NCI-H345 (cell line): ENCODE measurements at regions not wholly inside any gene's neighbourhood (a gene's known extent, or its start where the extent isn't known, plus 50 kb on each side); places are given as distances from the start of the nearest gene placed in this dataset.
A peak's percentile ranks its signal among the peaks of the same experiment; 100 is the strongest.
"Not testable (repeated sequence)": the region's sequence is repeated elsewhere in the genome, so short reads cannot be mapped to it uniquely, and the experiment has no call there.

ENCODE experiments used
- DNase-seq: peaks from one replicate; lab custom pipeline; 2025; lab: John Stamatoyannopoulos, UW

- no peak for DNase-seq
Measured at GRCh38 chr3:167102071-167102470, 278.0 kb downstream of the ZBBX start.

- DNase-seq: no peak
Measured at GRCh38 chr3:167100651-167101050, 279.4 kb downstream of the ZBBX start.

DNA sequence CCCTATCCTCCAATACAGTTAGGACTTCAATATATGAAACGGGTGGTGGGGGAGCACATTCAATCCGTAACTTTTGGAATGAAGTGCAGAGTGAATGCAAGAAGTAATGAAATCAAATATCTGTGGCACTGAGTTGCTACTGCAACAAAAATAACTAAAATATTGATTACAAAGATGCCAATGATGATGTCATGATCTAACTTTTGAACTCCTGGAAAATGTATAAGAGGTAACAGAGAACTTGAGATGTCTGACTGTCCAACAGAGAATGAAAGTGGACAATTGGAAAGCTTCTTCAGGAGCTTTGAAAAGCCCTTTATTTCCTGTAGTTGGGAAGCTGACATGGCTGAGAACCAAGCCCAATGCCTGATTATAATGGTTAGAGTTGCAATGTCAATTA, 279.9 kb downstream of the ZBBX start:
- DNase-seq: no peak

GRCh38 chr3:167095976-167096375, 284.1 kb downstream of the ZBBX start:
- no peak for DNase-seq

GRCh38 chr3:167094632-167095031, 285.5 kb downstream of the ZBBX start:
- DNase-seq: no peak

DNA sequence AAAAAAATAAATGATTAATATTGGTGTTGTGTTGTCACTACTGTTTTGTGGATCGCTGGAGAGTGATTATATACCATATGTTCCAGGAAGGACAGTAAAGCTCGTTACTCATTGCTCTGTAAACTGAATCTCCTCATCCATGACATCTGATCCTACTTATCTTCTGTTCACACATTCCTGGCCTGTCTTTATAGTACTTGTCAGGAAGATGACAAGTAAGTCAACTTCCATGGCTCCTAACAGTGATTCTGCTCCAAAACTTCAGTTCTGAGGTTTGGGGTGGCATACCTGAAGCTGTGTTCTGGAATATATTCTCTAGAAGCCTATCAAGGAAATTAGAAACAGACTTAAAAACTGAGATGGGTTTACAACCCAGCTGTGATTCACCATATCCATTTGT, 288.9 kb downstream of the ZBBX start:
- no peak for DNase-seq

DNA sequence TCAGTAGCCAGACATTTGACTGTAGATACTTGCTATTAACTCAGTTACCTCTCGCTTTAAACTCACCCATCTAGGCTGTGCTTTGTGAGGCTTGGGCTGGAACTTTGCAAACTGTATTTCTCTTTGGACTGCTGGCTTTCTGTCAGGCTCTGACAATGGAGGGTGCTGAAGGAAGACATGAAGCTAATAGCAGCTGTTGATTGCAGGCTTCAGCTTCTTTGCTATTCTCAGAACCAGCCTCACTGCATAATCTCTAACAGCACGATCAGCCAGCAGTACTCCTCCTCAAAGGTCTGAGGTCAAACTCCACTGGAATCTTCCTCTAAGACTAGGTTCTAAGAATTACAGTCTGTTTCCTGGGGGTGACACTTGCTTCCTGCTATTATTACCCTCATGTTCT, 295.6 kb downstream of the ZBBX start:
- no peak for DNase-seq

DNA sequence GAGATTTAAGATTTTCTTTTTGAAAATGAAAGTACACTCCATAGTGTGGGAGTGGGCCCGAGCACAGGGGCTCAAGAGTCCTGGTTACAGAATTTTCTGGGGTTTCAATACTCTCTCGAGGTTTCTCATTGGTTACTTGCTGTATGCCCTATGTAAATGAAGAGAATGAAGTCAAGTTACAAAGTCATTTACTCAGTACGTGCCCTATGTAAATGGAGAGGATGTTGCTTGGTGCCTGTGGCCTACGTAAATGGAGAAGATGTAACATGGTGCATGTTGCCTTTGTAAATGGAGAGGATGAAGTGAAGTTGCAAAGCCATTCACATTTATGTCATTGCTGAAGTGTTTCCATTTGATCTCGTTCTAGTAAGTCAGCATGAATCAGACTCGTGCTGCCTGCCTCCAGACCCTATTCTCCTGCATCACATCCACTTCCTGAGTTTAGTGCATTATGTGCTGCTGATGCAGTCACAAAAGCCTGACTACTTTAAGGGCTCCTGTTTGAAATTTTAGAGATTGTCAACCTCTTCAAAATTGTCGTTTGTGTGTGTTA, 302.0 kb downstream of the ZBBX start:
- DNase-seq: no peak

DNA sequence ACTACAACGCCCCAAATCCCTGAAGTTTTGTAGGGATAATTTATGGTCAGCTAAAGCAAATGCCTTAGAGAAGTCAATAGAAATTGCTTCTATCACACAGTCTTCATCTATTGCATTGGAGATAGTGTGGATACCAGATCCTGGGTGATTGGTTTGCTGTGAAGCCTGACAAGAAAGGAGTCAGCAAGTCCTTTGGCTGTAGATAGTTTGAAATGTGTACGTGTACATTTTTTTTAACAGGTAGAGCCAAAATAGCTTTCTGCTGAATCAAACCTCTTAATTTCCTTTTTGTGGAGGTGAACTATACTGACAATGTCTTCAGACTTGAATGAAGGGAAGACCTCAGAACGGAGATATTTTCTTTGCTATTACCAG, 312.3 kb downstream of the ZBBX start:
- DNase-seq: no peak

GRCh38 chr3:167066977-167067786, 312.9 kb downstream of the ZBBX start:
- DNase-seq: peak; percentile 81

- no peak for DNase-seq
Measured at GRCh38 chr3:167057581-167057980, 322.5 kb downstream of the ZBBX start.

GRCh38 chr3:167054926-167055325, 325.2 kb downstream of the ZBBX start:
- no peak for DNase-seq

DNA sequence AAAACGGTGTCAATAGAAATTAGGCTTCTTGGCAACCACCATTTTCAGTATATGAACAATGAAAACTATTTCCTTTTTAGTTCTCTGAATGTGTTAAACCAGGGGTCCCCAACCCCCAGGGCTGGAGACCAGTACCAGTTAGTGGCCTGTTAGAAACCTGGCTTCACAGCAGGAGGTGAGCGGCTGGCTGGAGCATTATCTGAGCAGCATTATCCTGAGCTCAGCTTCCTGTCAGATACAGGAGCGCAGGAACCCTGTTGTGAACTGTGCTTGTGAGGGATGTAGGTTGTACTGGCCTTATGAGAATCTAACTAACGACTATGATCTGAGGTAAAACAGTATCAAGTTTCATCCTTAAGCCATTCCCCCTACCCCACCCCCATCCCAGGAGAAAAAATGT, 328.7 kb downstream of the ZBBX start:
- no peak for DNase-seq

- no peak for DNase-seq
Measured at GRCh38 chr3:167033866-167034265, 346.2 kb downstream of the ZBBX start.

GRCh38 chr3:167032267-167032876, 347.7 kb downstream of the ZBBX start:
- peak; percentile 43 for DNase-seq

DNA sequence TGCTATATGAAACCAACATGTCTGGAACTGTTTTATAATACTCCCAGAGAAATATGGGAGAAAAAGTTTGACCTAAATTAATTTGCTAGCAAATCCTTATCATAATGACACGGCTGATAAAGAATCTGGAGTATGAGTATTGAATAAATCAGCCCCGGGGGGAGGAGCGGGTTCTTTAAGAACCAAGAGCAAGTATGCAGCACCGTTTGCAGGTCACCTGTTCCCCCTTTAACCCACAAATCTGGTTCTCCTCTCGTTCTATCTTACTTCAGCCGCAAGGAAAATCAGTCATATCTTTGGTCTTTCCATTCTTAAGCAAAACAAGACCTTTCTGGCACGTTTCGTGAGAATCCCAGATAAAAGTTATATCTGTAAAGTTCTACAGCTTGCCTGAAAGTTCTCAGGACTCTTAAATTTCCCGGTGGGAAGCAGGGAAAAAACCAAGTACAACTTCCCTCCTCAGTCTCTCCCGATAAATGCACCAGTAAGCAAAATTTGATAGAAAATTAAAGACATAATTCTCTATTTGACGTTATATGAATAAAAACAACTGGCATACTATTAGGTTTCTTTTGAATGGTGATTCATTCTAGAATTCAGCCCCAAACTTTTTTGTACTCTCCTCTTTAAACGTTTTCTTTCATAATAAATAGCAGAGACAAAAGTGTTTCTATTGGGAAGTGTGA, 348.6 kb downstream of the ZBBX start:
- DNase-seq: no peak

DNA sequence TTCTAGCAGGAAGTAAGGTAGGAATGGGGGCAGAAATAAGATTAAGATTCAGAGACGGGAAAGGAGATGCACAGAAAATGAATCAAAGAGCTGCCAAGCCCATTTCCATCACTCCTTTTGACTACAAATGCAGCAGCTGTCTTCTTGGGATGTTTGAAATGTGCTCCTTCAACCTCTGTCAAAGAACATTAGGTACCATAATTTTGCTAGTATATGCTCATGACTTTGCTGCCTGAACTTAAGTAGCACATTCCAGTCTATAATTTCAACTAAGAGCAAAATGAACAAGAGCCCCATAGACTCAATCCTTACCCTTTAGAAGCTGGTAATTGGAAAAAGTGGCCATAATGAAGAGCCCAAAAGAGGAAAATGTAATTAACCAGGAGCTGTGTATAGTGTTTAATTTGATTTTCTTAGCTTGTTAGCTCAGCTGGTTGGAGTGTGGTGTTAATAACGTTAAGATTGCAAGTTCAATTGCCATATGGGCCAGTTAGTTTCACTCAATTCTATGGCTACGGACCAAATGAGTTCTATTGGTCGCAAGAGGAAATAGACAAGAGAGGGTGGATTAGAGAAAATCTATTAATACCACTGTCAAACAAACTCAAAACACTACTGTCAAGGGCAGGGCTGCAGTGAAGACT, 349.9 kb downstream of the ZBBX start:
- no peak for DNase-seq

DNA sequence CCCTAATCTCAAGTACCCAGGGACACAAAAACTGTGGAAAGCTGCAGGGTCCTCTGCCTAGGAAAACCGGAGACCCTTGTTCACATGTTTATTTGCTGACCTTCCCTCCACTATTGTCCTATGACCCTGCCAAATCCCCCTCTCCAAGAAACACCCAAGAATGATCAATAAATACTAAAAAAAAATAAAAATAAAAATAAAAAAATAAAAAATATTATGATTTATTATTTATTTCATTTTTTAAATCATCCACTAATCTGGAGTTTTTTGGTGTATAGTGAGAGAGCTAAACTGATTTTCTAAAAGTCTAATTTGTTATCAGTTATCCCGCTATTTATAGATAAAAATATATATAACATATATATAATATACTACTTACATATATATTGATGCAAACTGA, 360.6 kb downstream of the ZBBX start:
- not testable (repeated sequence) for DNase-seq

DNA sequence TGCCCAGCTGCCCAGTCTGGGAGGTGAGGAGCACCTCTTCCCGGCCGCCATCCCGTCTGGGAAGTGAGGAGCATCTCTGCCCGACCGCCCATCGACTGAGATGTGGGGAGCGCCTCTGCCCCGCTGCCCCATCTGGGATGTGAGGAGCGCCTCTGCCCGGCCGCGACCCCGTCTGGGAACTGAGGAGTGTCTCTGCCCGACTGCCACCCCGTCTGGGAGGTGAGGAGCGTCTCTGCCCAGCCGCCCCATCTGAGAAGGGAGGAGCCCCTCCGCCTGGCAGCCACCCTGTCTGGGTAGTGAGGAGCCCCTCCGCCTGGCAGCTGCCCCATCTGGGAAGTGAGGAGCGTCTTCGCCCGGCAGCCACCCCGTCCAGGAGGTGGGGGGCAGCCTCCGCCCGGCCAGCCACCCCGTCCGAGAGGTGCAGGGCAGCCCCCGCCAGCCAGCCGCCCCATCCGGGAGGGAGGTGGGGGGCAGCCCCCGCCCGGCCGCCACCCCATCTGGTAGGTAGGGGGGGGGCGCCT, 361.4 kb downstream of the ZBBX start:
- not testable (repeated sequence) for DNase-seq

GRCh38 chr3:167012691-167013090, 367.4 kb downstream of the ZBBX start:
- DNase-seq: no peak

DNA sequence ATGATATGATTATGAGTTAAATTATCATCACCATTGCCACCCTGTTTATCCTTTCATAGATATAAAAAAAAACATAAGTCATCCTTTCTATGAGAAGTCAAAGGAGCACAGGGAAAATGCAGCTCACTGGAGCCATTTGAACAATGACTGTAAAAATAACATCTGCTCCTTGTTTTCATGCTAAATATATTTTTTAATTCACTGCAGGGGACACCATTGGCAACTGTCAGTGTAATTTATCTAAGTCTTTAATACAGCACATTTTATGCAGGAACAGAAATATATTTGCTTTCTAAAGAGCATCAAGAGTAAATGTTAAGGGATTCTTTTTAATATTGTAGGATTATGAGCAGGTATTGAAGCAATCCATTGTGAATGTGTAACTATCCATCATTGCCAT, 371.3 kb downstream of the ZBBX start:
- DNase-seq: no peak

DNA sequence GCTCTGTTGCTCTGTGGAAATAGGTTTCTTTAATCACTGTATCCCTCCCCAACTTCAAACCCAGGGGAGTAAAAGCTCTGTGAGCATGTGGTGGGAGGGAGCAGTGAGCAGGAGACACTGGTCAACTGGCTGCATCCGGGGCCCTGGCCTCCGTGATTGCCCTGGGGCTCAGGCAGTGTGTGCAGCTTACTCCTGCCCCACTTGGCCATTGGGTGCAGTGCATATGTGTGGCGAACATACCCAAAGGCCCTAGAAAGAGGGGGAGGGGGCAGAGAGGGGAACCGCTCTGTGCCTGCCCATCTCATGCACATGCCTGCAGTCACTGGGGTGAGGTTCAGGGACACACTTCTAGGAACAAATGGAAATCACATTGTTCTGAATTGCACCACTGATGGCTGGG, 378.7 kb downstream of the ZBBX start:
- no peak for DNase-seq
